Fibroblast of pulmonary artery (primary cell): ENCODE measurements at regions not wholly inside any gene's neighbourhood (a gene's known extent, or its start where the extent isn't known, plus 50 kb on each side); places are given as distances from the start of the nearest gene placed in this dataset.

Source experiments
- DNase-seq: peaks from one replicate; pipeline ENCODE4 v3.0.0-alpha.2; 2010; ENCODE audit warnings: low read depth
- H3K4me3 ChIP-seq: replicated peaks from 2 replicates; pipeline ENCODE4 v1.5.1; 2011; ENCODE audit warnings: low read depth, mild to moderate bottlenecking, control low read depth, low read length, moderate library complexity
- TF ChIP-seq, protein P1 (sequence below): IDR thresholded peaks from 2 replicates; pipeline ENCODE4 v1.5.1; 2011; ENCODE audit warnings: mild to moderate bottlenecking, control low read depth, low read length, inconsistent platforms; ENCODE audit errors: missing control alignments

DNA sequence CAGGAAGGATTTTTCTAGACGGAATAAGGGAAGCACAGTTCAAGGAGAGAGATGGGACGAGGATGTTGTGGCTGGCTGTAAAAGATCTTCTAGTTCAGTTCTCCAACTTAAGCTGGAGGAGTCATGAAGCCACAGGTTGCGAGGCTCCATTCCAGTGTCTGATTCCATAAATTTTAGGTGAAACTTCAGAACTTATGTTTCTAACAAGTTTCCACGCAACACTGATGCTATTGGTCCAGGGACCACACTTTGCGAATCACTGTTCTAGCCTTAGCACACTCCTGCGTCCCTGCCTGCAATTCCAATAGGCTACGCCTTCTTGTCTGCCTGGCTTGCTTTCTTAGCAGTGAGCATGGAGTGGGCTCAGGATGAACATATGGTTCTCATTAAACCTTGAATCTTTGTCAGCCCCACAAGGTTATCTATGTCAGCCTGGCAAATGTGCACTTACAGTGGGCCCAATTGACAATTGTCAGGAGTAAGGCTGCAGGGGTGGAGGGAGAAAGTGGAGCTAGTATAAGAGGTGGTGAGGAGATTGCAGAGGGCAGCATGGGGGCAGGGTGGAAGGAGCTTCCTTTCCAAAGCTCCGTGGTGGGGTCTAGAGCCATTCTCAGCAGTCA lies 438.1 kb upstream of the ST6GAL2 start:
- DNase-seq = no peak
- H3K4me3 ChIP-seq = no peak overlapping the region
- TF ChIP-seq, protein P1, sequence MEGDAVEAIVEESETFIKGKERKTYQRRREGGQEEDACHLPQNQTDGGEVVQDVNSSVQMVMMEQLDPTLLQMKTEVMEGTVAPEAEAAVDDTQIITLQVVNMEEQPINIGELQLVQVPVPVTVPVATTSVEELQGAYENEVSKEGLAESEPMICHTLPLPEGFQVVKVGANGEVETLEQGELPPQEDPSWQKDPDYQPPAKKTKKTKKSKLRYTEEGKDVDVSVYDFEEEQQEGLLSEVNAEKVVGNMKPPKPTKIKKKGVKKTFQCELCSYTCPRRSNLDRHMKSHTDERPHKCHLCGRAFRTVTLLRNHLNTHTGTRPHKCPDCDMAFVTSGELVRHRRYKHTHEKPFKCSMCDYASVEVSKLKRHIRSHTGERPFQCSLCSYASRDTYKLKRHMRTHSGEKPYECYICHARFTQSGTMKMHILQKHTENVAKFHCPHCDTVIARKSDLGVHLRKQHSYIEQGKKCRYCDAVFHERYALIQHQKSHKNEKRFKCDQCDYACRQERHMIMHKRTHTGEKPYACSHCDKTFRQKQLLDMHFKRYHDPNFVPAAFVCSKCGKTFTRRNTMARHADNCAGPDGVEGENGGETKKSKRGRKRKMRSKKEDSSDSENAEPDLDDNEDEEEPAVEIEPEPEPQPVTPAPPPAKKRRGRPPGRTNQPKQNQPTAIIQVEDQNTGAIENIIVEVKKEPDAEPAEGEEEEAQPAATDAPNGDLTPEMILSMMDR = no peak

DNA sequence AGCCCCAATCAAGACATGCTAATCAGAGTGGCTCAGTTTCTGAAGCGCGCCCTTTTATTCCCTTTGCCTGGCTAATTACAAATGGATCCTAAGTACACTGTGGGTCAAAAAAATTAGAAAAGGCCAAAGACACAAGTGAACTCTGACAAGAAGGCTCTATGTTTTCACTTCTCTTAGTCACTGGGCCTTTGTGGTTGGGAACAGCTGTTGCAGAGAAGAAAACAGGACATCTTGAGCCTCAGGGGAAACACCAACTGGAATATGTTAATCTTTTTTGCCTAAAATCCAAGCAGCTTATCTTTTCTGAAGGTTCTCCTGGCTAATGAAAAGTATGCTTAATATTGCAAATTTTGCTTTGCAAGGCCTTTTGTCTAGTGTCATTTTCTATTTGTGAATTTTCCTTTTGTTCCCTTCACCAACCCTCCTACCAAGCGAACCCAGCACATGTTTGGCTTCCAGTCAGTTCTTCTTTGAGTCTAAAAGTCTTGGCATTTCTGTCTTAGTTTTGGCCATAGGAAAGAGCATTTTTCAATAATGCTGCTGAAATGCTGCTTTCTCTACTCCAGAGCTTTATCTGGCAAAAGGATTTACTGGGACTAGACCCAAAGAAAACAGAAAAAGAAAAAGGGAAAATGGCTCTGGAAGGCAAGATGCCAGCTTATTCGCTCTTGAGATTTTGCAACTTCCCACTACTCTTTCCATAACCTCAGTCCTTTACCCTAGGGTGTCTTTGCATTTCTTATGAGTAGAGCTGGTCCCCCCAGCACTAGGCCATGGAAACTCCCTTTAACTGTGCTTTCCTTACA lies 440.2 kb upstream of the ST6GAL2 start:
- DNase-seq = peak; percentile 83
- no peak overlapping the region for H3K4me3 ChIP-seq

DNA sequence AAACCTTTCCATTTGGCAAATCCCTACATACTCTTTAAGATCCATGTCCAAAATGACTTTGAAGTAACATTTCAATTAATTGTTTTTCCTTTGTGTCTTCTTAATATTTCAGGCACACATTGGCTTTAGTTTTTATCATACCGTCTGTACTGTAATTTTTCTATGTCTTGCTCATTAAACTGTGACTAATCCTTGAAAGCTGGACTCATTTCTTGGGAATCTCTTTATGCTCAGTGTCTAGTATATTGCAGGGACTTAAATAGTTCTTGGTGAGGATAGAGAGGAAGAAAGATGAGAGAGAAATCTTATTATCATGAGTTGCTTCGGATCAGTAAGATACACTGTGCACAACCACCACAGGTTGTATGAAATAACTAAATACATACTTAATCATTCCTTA lies 448.3 kb upstream of the ST6GAL2 start:
- peak; percentile 6 for DNase-seq
- no peak overlapping the region for H3K4me3 ChIP-seq
- TF ChIP-seq, protein P1 = no peak

More for the DNA sequence above, 440.2 kb upstream of the ST6GAL2 start:
- TF ChIP-seq, protein P1 = no peak

DNA sequence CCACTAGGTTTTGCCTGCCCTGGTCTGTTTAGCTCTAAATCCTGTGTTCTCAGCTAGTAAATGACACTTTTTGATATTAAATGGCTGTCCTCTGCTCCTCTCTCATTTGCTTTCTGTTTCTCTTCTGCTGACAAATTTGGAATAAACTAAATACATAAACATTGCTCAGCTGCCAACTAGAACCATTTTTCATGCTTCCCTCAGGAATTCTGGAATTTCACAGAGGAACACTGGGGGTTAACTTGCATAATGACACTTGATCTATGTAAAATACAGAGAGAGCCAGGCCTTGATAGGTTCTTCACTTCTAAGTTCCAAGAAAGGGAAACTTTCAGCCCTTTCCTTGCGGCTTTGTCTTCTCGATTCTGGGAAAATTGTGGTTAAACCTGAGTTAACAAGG lies 450.6 kb upstream of the ST6GAL2 start:
- no peak overlapping the region for H3K4me3 ChIP-seq
- peak; percentile 9 for DNase-seq
- TF ChIP-seq, protein P1 = no peak

DNA sequence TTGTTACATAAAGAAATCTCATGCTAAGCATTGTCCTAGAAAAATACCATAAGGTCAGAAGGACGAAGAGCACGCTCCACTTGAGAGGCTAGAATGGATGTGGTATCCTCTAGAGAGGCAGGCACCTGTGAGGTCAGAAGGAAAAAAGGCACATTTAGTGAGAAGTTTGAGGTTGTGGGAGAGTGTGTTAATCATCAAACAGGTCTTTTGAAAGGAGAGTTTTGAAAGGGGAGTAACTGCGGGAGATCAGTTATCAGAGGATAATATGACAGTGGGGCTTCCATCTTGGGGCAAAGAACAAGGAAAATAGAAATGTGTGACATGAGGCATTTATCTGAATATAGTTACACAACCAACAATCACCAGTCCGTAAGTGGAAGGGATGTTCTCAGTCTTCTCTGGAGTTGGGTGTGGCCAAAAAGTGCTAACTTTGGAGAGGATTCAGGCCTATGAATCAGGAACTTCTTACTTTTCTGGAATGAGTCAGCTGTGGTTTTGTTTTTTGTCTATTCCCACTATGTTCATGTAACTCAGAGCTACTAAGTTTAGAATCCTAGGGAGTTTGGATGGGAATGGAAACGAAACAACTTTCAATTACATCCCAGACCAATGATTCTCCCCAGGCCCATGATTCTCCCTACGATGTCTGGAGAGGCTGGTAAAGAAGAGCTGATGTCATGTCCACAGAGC lies 451.4 kb upstream of the ST6GAL2 start:
- DNase-seq = peak; percentile 54
- TF ChIP-seq, protein P1 = no peak
- H3K4me3 ChIP-seq = no peak overlapping the region

DNA sequence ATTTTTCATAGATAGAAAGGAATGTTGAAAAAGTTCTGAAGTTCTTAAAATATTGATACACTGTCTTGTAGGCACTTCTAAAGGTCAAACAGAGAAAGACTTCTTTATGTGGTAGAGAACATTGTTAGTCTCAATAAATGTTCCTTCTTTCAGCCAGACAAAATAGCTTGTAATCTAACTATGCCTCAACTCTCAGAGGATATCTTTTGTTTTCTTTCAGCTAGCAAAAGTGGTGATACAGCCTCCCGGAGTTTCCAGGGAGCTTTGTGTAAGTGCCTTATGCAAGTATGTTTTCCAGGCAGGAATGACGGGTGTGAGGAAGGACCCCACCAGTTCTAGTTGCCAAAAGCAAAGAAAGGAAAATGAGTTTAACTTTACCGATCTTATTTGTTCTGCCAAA lies 452.1 kb upstream of the ST6GAL2 start:
- TF ChIP-seq, protein P1 = no peak
- H3K4me3 ChIP-seq = no peak overlapping the region
- peak; percentile 25 for DNase-seq
